ENCODE measurements at regions not wholly inside any gene's neighbourhood (a gene's known extent, or its start where the extent isn't known, plus 50 kb on each side); places are given as distances from the start of the nearest gene placed in this dataset.

GRCh38 chr21:28444111-28444510, 548.6 kb downstream of the LTN1 start:
- no peak for DNase-seq

- DNase-seq, result no peak
Observed at GRCh38 chr21:28442624-28443023, 550.1 kb downstream of the LTN1 start.

GRCh38 chr21:28442085-28442484, 550.6 kb downstream of the LTN1 start:
- no peak for DNase-seq

GRCh38 chr21:28439788-28440187, 552.9 kb downstream of the LTN1 start:
- DNase-seq, result no peak

- no peak for DNase-seq
Observed at GRCh38 chr21:28439251-28439650, 553.4 kb downstream of the LTN1 start.

- no peak for DNase-seq
Observed at GRCh38 chr21:28437061-28437460, 555.6 kb downstream of the LTN1 start.

GRCh38 chr21:28436286-28436932, 556.3 kb downstream of the LTN1 start:
- no peak for DNase-seq

GRCh38 chr21:28431527-28432200, 561.0 kb downstream of the LTN1 start:
- no peak for DNase-seq

GRCh38 chr21:28431022-28431421, 561.7 kb downstream of the LTN1 start:
- DNase-seq, result no peak

- no peak for DNase-seq
Observed at GRCh38 chr21:28429161-28429560, 563.5 kb downstream of the LTN1 start.

GRCh38 chr21:28427394-28428022, 565.2 kb downstream of the LTN1 start:
- no peak for DNase-seq

GRCh38 chr21:28426545-28426944, 566.1 kb downstream of the LTN1 start:
- DNase-seq, result no peak

- no peak for DNase-seq
Observed at GRCh38 chr21:28423521-28424190, 569.0 kb downstream of the LTN1 start.

GRCh38 chr21:28421716-28422524, 570.8 kb downstream of the LTN1 start:
- no peak for DNase-seq

GRCh38 chr21:28419811-28420210, 572.9 kb downstream of the LTN1 start:
- DNase-seq, result no peak

GRCh38 chr21:28418726-28419514, 573.8 kb downstream of the LTN1 start:
- DNase-seq, result no peak

GRCh38 chr21:28410256-28410655, 582.4 kb downstream of the LTN1 start:
- DNase-seq, result no peak

GRCh38 chr21:28402616-28402989, 590.1 kb downstream of the LTN1 start:
- DNase-seq, result no peak

GRCh38 chr21:28397040-28397439, 595.6 kb downstream of the LTN1 start:
- DNase-seq, result no peak

GRCh38 chr21:28396421-28396820, 596.3 kb downstream of the LTN1 start:
- DNase-seq, result no peak

- DNase-seq, result peak; percentile 88
Observed at GRCh38 chr21:28393279-28393678, 599.4 kb downstream of the LTN1 start.

Measured in NCI-H1105 (cell line).